H9 (cell line): ENCODE measurements at regions not wholly inside any gene's neighbourhood (a gene's known extent, or its start where the extent isn't known, plus 50 kb on each side); places are given as distances from the start of the nearest gene placed in this dataset.

Experiments used
- DNase-seq: peaks from one replicate; pipeline ENCODE4 v3.0.0-alpha.2; 2017
- H2AFZ ChIP-seq: one replicate; pipeline ENCODE4 v1.6.1; 2013; ENCODE audit warnings: mild to moderate bottlenecking, low read length, control low read depth, moderate library complexity
- H2AK5ac ChIP-seq: 2 replicates; pipeline ENCODE4 v1.6.1; 2013; ENCODE audit warnings: low read length, control low read depth, mixed read lengths; ENCODE audit not compliant: insufficient read length
- H2BK120ac ChIP-seq: one replicate; pipeline ENCODE4 v1.6.1; 2013; ENCODE audit warnings: low read depth, mild to moderate bottlenecking, low read length, control low read depth, inconsistent platforms; ENCODE audit not compliant: poor library complexity, severe bottlenecking
- H2BK12ac ChIP-seq: 2 replicates; pipeline ENCODE4 v1.6.1; 2013; ENCODE audit warnings: low read length, control low read depth, mixed read lengths, low read depth; ENCODE audit not compliant: insufficient read length
- H2BK15ac ChIP-seq: 2 replicates; pipeline ENCODE4 v1.6.1; 2013; ENCODE audit warnings: low read depth, low read length, control low read depth
- H2BK20ac ChIP-seq: one replicate; pipeline ENCODE4 v1.6.1; 2013; ENCODE audit warnings: low read depth, mild to moderate bottlenecking, low read length, control low read depth, inconsistent platforms; ENCODE audit not compliant: poor library complexity, severe bottlenecking
- H2BK5ac ChIP-seq: 2 replicates; pipeline ENCODE4 v1.6.1; 2013; ENCODE audit warnings: low read length, control low read depth, mixed read lengths; ENCODE audit not compliant: insufficient read length
- H3K14ac ChIP-seq: 2 replicates; pipeline ENCODE4 v1.6.1; 2013; ENCODE audit warnings: low read length, control low read depth; ENCODE audit not compliant: insufficient read depth
- H3K18ac ChIP-seq: 2 replicates; pipeline ENCODE4 v1.6.1; 2013; ENCODE audit warnings: low read depth, mild to moderate bottlenecking, mixed read lengths, low read length, control low read depth; ENCODE audit not compliant: insufficient read length
- H3K23ac ChIP-seq: 2 replicates; pipeline ENCODE4 v1.6.1; 2013; ENCODE audit warnings: low read length, control low read depth, mixed read lengths, low read depth; ENCODE audit not compliant: insufficient read length
- H3K23me2 ChIP-seq: 2 replicates; pipeline ENCODE4 v1.6.1; 2013; ENCODE audit warnings: low read depth, mild to moderate bottlenecking, mixed read lengths, low read length, control low read depth; ENCODE audit not compliant: insufficient read length, poor library complexity, severe bottlenecking
- H3K27ac ChIP-seq: 2 replicates; pipeline ENCODE4 v1.5.1; 2013; ENCODE audit warnings: low read length, control low read depth, mixed read lengths, low read depth; ENCODE audit not compliant: insufficient read length
- H3K27me3 ChIP-seq: 2 replicates; pipeline ENCODE4 v1.6.1; 2013; ENCODE audit warnings: low read length, control low read depth, inconsistent platforms; ENCODE audit not compliant: insufficient read depth
- H3K4ac ChIP-seq: 2 replicates; pipeline ENCODE4 v1.6.1; 2013; ENCODE audit warnings: low read depth, mild to moderate bottlenecking, control low read depth, inconsistent platforms, low read length, moderate library complexity
- H3K4me1 ChIP-seq: 2 replicates; pipeline ENCODE4 v1.6.1; 2013; ENCODE audit warnings: low read length, control low read depth, inconsistent platforms; ENCODE audit not compliant: insufficient read depth
- H3K4me2 ChIP-seq: 2 replicates; pipeline ENCODE4 v1.6.1; 2013; ENCODE audit warnings: low read length, control low read depth, mixed read lengths; ENCODE audit not compliant: insufficient read length, insufficient read depth
- H3K56ac ChIP-seq: 2 replicates; pipeline ENCODE4 v1.6.1; 2013; ENCODE audit warnings: low read depth, mild to moderate bottlenecking, mixed read lengths, low read length, control low read depth; ENCODE audit not compliant: insufficient read length
- H3K79me1 ChIP-seq: 2 replicates; pipeline ENCODE4 v1.6.1; 2013; ENCODE audit warnings: low read depth, mild to moderate bottlenecking, moderate library complexity, low read length, control low read depth, inconsistent platforms; ENCODE audit not compliant: insufficient read depth, poor library complexity, severe bottlenecking
- H3K79me2 ChIP-seq: 2 replicates; pipeline ENCODE4 v1.6.1; 2013; ENCODE audit warnings: low read length, control low read depth, inconsistent platforms; ENCODE audit not compliant: insufficient read depth
- H3K9ac ChIP-seq: 2 replicates; pipeline ENCODE4 v1.6.1; 2013; ENCODE audit warnings: low read length, control low read depth, mixed read lengths; ENCODE audit not compliant: insufficient read length; ENCODE audit errors: extremely low read depth
- H3K9me3 ChIP-seq: one replicate; pipeline ENCODE4 v1.6.1; 2013; ENCODE audit warnings: low read depth, low read length, inconsistent platforms; ENCODE audit not compliant: control insufficient read depth
- H3T11ph ChIP-seq: one replicate; pipeline ENCODE4 v1.6.1; 2013; ENCODE audit warnings: mild to moderate bottlenecking, low read length, control low read depth, inconsistent platforms
- H4K20me1 ChIP-seq: one replicate; pipeline ENCODE4 v1.6.1; 2013; ENCODE audit not compliant: control insufficient read depth, insufficient read length, insufficient read depth
- H4K5ac ChIP-seq: 2 replicates; pipeline ENCODE4 v1.6.1; 2013; ENCODE audit warnings: low read depth, mild to moderate bottlenecking, mixed read lengths, low read length, control low read depth; ENCODE audit not compliant: insufficient read length
- H4K8ac ChIP-seq: replicated peaks from 2 replicates; pipeline ENCODE4 v1.6.1; 2013; ENCODE audit warnings: low read length, control low read depth, mixed read lengths, low read depth; ENCODE audit not compliant: insufficient read length
- H4K91ac ChIP-seq: 2 replicates; pipeline ENCODE4 v1.6.1; 2013; ENCODE audit warnings: low read depth, mild to moderate bottlenecking, moderate library complexity, mixed read lengths, low read length, control low read depth; ENCODE audit not compliant: insufficient read length
- H3K27ac Mint-ChIP-seq, 3 experiments: 2 replicates in 2 of 3; 3 replicates in 1 of 3; pipeline ENCODE4 v1.8.0; 2020 to 2021; ENCODE audit warnings: mixed read lengths in 3 of 3, mild to moderate bottlenecking in 1 of 3, moderate library complexity in 1 of 3
- H3K27me3 Mint-ChIP-seq: 2 replicates; pipeline ENCODE4 v1.8.0; 2021; ENCODE audit warnings: low read depth, mild to moderate bottlenecking, moderate library complexity, mixed read lengths
- H3K36me3 Mint-ChIP-seq, 3 experiments: 2 replicates in 2 of 3; 3 replicates in 1 of 3; pipeline ENCODE4 v1.8.0; 2020 to 2021; ENCODE audit warnings: low read depth in 3 of 3, mixed read lengths in 3 of 3; ENCODE audit not compliant: insufficient read depth in 1 of 3
- H3K4me1 Mint-ChIP-seq, 2 experiments: 2 replicates each; pipeline ENCODE4 v1.8.0; 2020; ENCODE audit warnings: mixed read lengths in 2 of 2
- H3K4me3 Mint-ChIP-seq, 2 experiments: 2 replicates in 1 of 2; 3 replicates in 1 of 2; pipeline ENCODE4 v1.8.0; 2020 to 2021; ENCODE audit warnings: mild to moderate bottlenecking in 2 of 2, mixed read lengths in 2 of 2, moderate library complexity in 1 of 2
- H3K9me3 Mint-ChIP-seq, 2 experiments: 2 replicates in 1 of 2; 3 replicates in 1 of 2; pipeline ENCODE4 v1.8.0; 2020; ENCODE audit warnings: mild to moderate bottlenecking in 2 of 2, mixed read lengths in 2 of 2, moderate library complexity in 1 of 2
- CTCF ChIP-seq: fragments of 200-600 bp; sonication (generic); conservative IDR thresholded peaks from 3 replicates; pipeline ENCODE4 v1.8.0; 2021; ENCODE audit warnings: antibody characterized with exemption, mild to moderate bottlenecking
- WGBS: extraction: QIAGEN DNeasy Blood & Tissue Kit; methylation state at CpG from one replicate; pipeline ENCODE4 v1.1.7; 2013; ENCODE audit warnings: missing lambda C conversion rate, low lambda C conversion rate, mixed read lengths; ENCODE audit not compliant: insufficient read length; ENCODE audit errors: extremely low coverage; 5-methylcytosine and 5-hydroxymethylcytosine counted together

GRCh38 chr6:139841794-139842215, 467.4 kb upstream of the CITED2 start:
- no peak for TF ChIP-seq CTCF
- Histone ChIP-seq H3K4me2 (no peak overlapping the region), H3K79me2 (no peaks in the 10 kb centered on the region), H4K20me1 (no peaks in the 10 kb centered on the region), H3T11ph (no peak overlapping the region), H2BK20ac (no peak overlapping the region), H4K91ac (no peak overlapping the region), H3K56ac (no peak overlapping the region), H2AK5ac (no peak overlapping the region), H3K18ac (no peak overlapping the region), H3K79me1 (no peaks in the 10 kb centered on the region), H4K5ac (no peak overlapping the region), H2BK12ac (no peak overlapping the region), H2BK5ac (no peak overlapping the region), H2BK15ac (no peak overlapping the region), H3K23ac (no peak overlapping the region), H3K4ac (no peak overlapping the region), H2AFZ (no peak overlapping the region), H3K14ac (no peak overlapping the region), H3K9ac (no peak overlapping the region), H3K23me2 (no peaks in the 10 kb centered on the region), H3K9me3 (no peaks in the 10 kb centered on the region), H3K27ac (no peak overlapping the region), H3K27me3 (no peaks in the 10 kb centered on the region), H4K8ac (no peak overlapping the region), H2BK120ac (no peak overlapping the region), H3K4me1 (no peaks in the 10 kb centered on the region)
- no peak for DNase-seq
- WGBS, result no CpG with 5 or more reads among the region's 2 CpGs
- H3K36me3 Mint-ChIP-seq, result peaks cover 0 to 4% (median 2%) of the 10 kb centered on the region in 3 experiments; a peak in 1 of 7 replicates
- peaks cover 2 to 5% of the 10 kb centered on the region in 2 experiments; a peak in 4 of 5 replicates for H3K9me3 Mint-ChIP-seq
- H3K4me1 Mint-ChIP-seq, result peaks cover 3 to 4% of the 10 kb centered on the region in 2 experiments
- H3K4me3 Mint-ChIP-seq, result no peak overlapping the region
- H3K27ac Mint-ChIP-seq, result no peak overlapping the region
- no peaks in the 10 kb centered on the region; the same call in 1 of the 2 replicates for H3K27me3 Mint-ChIP-seq
